AG08395 (cell line): ENCODE measurements at regions not wholly inside any gene's neighbourhood (a gene's known extent, or its start where the extent isn't known, plus 50 kb on each side); places are given as distances from the start of the nearest gene placed in this dataset.

Source experiments
- DNase-seq: peaks from one replicate; pipeline ENCODE4 v3.0.0; 2012; ENCODE audit warnings: mixed read lengths, low spot score

DNA sequence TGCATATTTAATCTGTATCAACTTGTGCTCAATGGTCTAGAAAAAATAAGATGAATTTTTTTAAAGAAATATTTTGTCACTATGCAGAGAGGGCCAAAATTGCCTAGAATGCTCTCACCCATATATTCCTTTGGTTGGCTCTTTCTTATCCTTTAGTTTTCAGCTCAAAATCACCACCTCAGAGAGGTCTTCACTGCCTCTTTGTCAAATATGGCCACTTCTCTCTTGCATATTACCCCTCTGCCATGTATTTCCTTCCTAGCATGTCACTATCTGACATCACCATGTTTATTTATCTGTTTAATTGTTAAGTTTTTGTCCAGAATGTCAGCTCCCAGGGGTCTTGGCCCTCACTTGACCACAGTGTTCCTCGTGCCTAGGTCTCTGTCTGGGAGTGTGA lies 535.2 kb upstream of the CDH2 start:
- no peak for DNase-seq

DNA sequence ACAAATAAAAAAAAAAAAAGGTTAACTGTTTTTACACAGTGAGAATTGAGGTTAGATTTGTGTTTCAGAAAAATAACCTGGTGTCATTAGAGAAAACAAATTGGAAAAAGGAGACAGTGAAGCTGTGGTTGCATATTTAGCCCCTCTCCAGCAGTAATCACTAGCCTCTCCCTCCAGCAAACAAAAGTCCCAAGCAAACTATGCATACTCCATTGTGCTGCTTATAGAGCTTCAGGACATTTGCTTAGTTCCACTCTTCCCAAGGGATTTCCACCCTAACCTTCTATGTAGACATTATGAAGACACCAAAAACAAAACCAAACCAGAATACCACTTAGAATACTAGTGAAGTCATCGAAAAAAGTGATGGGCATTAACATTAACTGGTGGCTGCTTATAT lies 534.2 kb upstream of the CDH2 start:
- DNase-seq, result no peak

GRCh38 chr18:28707006-28707405 lies 530.1 kb upstream of the CDH2 start:
- no peak for DNase-seq

DNA sequence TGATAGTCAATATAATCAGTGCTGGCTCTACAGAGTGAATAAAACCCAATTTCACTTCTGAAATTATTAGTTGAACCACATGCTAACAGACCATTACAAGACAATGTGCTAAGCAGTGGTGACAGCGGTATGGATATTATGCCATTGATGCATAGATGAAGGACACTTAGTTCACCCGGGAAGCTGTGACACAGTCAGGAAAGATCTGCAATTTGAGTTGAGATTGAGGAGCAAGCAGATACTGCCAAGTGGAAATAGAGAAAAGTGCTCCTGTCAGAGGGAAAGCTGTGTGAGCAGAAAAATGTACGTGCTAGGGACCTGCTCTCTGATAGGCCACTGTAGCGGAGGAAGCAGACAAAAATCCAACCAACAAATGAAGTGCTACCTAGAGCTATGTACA lies 529.5 kb upstream of the CDH2 start:
- no peak for DNase-seq

- no peak for DNase-seq
Measured at GRCh38 chr18:28705482-28705881, 528.6 kb upstream of the CDH2 start.

GRCh38 chr18:28692337-28692736 lies 515.4 kb upstream of the CDH2 start:
- no peak for DNase-seq

- DNase-seq, result no peak
Measured at GRCh38 chr18:28691496-28691840, 514.5 kb upstream of the CDH2 start.

- no peak for DNase-seq
Measured at GRCh38 chr18:28690836-28691495, 514.0 kb upstream of the CDH2 start.

GRCh38 chr18:28690100-28690499 lies 513.2 kb upstream of the CDH2 start:
- no peak for DNase-seq

DNA sequence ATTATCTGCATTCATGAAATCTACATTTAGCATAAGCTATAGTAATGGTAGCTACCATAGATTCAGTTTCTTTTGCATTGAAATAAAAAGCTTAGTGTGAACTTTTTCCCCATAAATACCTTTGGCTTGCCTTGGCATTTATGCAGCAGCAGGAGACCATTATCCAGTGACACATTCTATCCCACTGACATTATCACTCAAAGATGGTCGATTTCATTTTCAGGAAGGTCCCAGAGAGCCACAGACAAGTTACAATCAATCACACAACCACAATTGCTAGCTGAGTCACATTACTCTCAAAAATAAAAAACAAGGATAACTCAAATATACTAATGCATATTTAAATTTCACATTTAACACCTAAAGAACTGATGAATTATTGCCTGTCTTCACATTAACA lies 512.7 kb upstream of the CDH2 start:
- no peak for DNase-seq

DNA sequence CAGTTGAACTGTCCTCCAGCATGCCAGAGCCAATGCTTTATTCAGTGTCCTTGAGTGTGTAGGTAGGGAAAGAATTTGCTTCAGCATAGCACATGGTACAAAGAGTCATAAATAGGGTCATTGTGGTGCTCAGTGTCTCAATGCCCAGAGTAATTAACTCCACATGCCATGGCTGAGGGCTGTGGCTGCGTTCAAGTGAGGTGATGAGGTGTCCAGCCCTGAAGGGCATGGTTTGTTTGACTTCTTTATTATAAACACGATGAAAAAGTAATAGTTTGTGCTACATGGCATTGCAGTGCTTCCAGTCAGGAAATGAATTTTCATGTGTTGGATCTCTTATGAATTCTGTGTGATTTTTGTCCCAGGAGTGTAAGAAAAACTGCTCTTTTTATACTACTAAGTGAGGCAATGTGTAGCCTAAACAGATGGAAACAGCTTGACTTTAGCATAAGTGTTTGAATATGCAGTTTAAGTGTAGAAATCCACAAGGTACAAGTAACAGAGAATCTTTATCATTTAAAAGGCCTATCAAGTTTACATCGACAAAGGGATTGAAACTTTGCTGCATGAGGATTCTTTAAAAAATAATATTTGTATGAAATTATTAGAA lies 507.9 kb upstream of the CDH2 start:
- peak; percentile 4 for DNase-seq

GRCh38 chr18:28682912-28683311 lies 506.0 kb upstream of the CDH2 start:
- no peak for DNase-seq

- no peak for DNase-seq
Measured at GRCh38 chr18:28669165-28669564, 492.2 kb upstream of the CDH2 start.

GRCh38 chr18:28666216-28666615 lies 489.3 kb upstream of the CDH2 start:
- no peak for DNase-seq

DNA sequence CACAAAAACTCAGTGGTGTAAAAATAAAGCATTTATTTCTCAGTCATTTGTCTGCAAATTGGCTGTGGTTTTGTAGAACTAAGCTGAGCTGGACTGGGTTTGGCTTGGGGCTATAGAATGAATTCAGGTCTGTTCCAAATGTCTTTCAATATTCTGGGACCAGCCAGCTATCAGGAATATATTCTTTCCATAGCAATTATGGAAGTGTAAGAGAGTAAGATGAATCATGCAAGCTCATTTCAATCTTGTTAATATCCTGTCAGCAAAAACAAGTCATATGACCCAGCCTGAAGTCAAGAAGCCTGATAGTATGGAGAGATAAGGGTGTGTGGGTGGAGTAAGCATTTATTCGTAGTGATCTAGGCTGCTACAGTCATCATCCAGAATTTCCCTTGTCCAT lies 481.0 kb upstream of the CDH2 start:
- no peak for DNase-seq

GRCh38 chr18:28652654-28653053 lies 475.7 kb upstream of the CDH2 start:
- DNase-seq, result no peak

- no peak for DNase-seq
Measured at GRCh38 chr18:28651298-28651697, 474.4 kb upstream of the CDH2 start.

GRCh38 chr18:28650860-28651259 lies 473.9 kb upstream of the CDH2 start:
- no peak for DNase-seq

DNA sequence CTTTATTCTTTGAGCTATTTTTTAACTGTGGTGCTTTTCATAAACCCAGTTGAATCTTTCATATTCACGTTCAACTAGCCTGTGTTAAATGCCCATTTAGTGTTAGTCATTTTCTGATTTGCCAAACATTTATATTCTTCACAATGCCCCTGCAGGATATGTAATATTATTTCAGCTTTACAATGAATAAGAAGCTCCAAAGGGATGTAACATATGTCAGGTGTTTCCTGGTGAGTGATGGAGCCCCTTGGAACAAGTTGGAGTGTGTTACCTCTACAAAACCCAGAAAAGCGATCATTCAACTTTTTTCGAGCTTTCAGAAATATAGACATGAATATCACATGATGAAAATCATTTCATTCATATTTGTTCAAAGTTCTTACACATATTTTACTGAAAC lies 471.0 kb upstream of the CDH2 start:
- no peak for DNase-seq

- DNase-seq, result no peak
Measured at GRCh38 chr18:28637897-28638296, 461.0 kb upstream of the CDH2 start.

DNA sequence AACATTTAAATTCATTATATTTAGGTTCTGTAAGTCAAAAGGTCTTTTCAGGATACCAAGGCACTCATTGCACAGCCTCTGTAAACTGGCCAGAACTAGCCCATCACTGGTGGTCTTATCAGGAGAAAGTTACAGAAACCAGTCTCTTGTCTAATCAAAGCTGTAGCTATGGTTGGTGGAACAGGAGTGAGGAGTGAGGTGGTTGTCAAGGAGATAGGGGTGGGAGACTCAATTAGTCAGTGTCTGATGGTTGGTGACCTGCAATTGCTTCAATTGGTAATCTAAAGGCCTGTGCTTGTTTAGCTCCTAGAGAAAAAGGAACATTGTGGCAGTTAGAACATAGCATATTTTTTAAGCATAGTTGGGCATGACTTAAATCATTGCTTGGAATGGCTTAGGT lies 458.6 kb upstream of the CDH2 start:
- no peak for DNase-seq

DNA sequence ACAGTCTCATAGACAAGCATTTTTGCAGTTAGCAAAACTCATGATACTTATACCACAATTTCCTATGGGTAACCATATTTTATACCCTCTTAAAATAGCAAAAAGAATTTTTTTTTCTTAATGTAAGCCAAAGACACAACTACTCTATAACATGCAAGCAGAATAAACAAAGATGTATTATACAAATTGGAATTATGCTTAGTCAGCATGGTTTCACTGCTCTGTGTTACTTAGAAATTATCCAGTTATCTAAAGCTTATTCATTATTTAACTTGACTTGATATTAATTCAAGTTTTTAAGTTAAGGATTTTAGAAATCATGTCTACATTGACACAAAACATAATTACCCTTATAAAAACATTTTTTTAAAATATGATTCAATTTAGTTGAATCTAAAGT lies 449.8 kb upstream of the CDH2 start:
- DNase-seq, result no peak

GRCh38 chr18:28607991-28608390 lies 431.1 kb upstream of the CDH2 start:
- no peak for DNase-seq

GRCh38 chr18:28606686-28607085 lies 429.8 kb upstream of the CDH2 start:
- DNase-seq, result no peak
